22Rv1 (cell line): ENCODE measurements at regions not wholly inside any gene's neighbourhood (a gene's known extent, or its start where the extent isn't known, plus 50 kb on each side); places are given as distances from the start of the nearest gene placed in this dataset.

Source experiments
- ZFX ChIP-seq: fragments of 450-650 bp; IDR thresholded peaks from 2 replicates; pipeline ENCODE4 v1.6.1; 2017; ENCODE audit warnings: antibody characterized with exemption, borderline replicate concordance
- TF ChIP-seq, protein P1 (sequence below): fragments of 450-650 bp; IDR thresholded peaks from 2 replicates; pipeline ENCODE4 v1.5.1; 2017; ENCODE audit warnings: mild to moderate bottlenecking

DNA sequence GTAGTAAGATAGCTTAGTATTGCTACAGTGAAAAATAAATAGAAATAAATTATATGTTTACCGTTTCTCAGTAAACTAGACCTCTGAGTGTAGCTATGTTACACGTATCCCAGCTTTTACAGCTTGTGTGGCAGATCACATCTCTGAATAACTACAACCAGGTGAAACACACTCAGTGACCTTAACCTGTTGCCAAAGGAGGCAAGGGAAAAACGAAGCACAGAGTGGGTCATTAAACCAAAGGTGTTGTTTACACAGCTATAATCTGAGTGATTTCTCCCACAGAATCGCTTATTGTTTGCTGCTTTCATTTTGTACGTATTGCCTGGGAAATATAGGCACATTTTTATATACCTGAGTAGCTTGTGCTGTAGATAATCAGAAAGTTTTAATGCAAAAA is 688.2 kb upstream of the KIF2B start:
- TF ChIP-seq, protein P1, sequence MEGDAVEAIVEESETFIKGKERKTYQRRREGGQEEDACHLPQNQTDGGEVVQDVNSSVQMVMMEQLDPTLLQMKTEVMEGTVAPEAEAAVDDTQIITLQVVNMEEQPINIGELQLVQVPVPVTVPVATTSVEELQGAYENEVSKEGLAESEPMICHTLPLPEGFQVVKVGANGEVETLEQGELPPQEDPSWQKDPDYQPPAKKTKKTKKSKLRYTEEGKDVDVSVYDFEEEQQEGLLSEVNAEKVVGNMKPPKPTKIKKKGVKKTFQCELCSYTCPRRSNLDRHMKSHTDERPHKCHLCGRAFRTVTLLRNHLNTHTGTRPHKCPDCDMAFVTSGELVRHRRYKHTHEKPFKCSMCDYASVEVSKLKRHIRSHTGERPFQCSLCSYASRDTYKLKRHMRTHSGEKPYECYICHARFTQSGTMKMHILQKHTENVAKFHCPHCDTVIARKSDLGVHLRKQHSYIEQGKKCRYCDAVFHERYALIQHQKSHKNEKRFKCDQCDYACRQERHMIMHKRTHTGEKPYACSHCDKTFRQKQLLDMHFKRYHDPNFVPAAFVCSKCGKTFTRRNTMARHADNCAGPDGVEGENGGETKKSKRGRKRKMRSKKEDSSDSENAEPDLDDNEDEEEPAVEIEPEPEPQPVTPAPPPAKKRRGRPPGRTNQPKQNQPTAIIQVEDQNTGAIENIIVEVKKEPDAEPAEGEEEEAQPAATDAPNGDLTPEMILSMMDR = no peak
- no peak for TF ChIP-seq ZFX
